GDM1 (cell line): ENCODE measurements at regions not wholly inside any gene's neighbourhood (a gene's known extent, or its start where the extent isn't known, plus 50 kb on each side); places are given as distances from the start of the nearest gene placed in this dataset.

ENCODE experiments used
- DNase-seq: peaks from one replicate; lab custom pipeline; 2025; lab: John Stamatoyannopoulos, UW

DNA sequence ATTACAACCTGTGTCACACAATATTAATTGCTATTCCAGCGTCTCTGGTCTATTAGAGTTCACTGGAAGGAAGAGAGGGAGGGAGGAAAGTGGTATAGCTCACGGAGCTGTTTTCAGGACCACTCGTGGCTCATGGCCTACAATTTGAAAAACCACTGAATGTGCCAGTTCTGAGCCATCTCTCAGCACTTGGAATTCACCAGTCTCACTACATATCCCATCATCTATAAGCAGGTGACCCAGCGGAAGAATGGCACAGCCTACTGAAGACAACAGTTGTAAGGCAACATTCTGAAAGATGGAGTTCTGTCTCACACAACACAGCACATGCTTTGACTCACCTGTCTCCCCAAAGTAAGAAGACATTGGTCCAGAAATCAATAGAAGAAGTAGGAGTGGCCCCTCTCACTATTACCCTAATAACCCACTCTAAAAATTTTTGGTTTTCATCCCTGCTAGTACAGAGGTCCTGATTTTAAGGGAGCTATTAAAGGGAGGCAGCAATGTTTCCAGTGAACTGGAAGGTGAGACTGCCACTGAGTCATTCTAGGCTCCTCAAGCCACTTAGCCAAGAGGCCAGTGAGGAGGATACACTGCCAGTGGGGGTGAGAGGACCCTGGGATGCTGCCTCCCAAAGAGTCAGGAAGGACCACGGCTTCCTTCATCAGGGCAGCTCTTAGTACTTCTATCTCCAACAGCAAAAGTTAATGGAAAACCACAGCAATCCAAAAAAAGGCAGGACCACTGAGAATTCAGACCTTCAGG lies 50.0 kb upstream of the DOCK9 start:
- DNase-seq, result no peak

DNA sequence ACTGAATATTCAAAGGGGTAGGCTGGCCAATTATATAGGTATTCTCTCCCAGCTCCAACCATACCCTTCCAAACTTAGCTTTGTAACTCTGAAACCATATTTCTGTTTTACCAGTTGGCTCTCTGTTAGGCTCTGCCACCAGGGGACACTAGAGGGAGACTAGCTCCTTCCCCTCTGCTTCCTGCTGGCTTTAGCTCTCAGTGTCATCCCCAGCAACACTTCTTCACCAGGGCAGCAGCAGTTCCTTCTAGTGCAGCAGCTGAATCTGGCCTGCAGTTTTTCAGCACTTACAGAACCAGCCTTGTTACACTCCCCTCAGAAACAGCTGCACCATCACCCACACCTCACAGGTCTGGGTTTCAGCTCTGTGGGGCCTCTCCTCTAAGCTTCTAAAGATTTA lies 51.0 kb upstream of the DOCK9 start:
- DNase-seq, result no peak

DNA sequence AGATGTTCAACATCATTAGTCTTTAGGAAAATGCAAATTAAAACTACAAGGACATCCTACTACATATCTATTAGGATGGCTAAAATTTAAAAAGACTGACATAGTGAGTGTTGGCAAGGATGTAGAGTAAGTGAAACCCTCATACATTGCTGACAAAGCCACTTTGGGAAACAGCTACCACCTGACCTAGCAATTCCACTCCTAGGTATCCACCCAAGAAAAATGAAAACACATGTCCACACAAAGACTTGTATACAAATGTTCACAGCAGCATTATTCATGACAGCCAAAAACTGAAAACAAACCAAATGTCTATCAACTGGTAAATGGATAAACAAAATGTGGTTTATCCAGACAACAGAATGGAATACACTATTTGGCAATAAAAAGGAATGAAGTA lies 51.7 kb upstream of the DOCK9 start:
- no peak for DNase-seq

DNA sequence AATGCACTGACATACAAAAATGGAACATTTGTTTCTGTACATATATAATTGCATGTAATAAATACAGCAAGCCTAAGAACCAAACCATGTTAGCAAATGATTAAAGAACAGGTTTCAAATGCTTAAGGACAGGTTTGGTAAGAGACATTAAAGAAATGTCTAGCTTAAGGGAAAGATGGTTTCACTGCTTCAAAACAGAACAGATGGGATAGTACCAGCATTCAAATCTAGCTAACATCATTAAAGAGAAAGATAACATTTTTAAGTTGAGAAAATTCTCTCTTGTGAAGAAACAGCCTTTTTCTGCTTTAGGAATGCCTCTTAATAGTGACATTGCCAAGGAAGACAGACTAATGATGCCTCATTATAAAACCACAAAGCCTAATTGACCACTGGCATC lies 52.5 kb upstream of the DOCK9 start:
- no peak for DNase-seq

DNA sequence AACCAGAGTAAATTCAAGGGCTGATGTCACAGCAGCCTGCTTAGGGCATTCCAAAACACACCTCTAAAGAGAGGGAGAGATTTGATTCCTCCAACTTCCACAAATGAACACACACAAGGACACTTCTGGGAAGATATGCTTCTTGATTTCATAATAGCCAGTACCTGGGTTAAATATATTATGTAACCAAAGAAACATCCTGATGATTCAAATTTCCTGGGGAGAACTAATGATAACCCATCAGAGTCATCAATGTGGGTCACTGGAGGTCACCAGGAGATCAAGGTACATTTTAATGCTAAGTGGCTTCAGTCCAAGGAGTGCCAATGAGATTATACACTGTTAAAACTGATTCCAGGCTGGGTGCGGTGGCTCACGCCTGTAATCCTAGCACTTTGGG lies 54.0 kb upstream of the DOCK9 start:
- no peak for DNase-seq

GRCh38 chr13:99033814-99034213 lies 56.0 kb upstream of the DOCK9 start:
- no peak for DNase-seq

- DNase-seq, result no peak
Observed at GRCh38 chr13:99034333-99035085, 56.6 kb upstream of the DOCK9 start.

GRCh38 chr13:99035715-99036114 lies 57.9 kb upstream of the DOCK9 start:
- DNase-seq, result no peak

DNA sequence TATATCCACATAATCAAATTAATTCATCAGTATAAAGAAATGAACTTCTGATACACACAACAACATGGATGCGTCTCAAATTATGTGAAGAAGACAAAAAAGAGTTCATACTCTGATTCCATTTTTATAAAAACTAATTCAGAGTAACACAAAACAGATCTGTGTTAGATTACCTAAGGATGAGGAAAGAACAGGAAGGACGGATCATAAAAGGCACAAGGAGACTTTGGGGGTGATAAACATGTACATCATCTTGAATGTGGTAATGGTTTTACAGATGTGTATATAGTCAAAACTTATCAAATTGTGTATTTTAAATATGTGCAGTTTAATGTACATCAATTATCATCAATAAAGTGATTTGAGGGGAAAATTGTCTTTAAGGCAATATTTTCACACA lies 59.9 kb upstream of the DOCK9 start:
- no peak for DNase-seq

- DNase-seq, result no peak
Observed at GRCh38 chr13:99039718-99040280, 61.9 kb upstream of the DOCK9 start.

DNA sequence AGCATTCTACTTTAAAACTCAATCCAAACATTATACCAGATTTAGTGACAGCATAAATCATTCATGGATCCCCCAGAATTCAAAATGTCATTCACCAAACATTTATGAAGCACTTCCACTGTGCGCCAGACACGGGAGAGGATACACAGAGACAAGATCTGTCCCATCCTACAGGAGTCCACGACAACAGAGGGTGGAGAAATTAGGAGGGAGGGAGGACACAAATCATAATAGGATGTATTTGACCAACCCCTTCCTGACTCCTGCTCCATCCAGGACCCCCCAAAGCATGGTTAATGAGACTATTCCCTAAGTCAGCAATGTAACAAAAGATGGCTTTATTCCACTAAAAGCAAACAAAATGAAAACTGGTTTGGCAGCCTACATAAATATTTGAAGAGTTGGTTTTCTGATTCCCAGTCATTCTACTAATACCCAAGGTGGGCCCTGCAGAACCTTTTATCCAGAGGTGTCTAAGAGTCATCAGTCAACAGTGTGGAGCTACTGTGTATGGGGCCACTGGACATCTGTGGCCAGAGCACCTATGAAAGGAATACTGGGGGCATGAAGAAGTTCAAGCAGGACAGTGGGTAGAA lies 62.8 kb upstream of the DOCK9 start:
- no peak for DNase-seq

- DNase-seq, result no peak
Observed at GRCh38 chr13:99041337-99041736, 63.5 kb upstream of the DOCK9 start.

- no peak for DNase-seq
Observed at GRCh38 chr13:99041788-99042187, 63.9 kb upstream of the DOCK9 start.

GRCh38 chr13:99042521-99043250 lies 64.8 kb upstream of the DOCK9 start:
- DNase-seq, result no peak

DNA sequence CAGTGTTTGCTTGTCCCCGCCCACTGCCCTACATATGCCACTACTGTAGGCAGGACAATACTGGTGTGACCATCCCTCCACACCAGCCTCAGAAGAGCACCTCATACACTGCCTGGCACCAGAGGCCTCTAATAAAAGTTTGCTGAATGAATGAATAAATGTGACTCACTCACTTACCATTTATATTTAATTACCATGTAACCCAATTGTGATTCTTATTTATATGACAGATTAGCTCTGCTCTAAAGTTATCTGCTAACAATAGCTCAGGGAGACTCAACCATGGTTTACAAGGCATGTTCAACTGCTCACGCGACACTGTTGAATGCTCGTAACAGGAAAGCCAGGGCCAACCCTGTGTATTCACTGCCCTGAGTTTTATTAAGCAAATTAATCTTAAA lies 66.0 kb upstream of the DOCK9 start:
- no peak for DNase-seq

- DNase-seq, result no peak
Observed at GRCh38 chr13:99044764-99045163, 66.9 kb upstream of the DOCK9 start.

- no peak for DNase-seq
Observed at GRCh38 chr13:99045396-99045795, 67.5 kb upstream of the DOCK9 start.

- no peak for DNase-seq
Observed at GRCh38 chr13:99046851-99047250, 69.0 kb upstream of the DOCK9 start.

DNA sequence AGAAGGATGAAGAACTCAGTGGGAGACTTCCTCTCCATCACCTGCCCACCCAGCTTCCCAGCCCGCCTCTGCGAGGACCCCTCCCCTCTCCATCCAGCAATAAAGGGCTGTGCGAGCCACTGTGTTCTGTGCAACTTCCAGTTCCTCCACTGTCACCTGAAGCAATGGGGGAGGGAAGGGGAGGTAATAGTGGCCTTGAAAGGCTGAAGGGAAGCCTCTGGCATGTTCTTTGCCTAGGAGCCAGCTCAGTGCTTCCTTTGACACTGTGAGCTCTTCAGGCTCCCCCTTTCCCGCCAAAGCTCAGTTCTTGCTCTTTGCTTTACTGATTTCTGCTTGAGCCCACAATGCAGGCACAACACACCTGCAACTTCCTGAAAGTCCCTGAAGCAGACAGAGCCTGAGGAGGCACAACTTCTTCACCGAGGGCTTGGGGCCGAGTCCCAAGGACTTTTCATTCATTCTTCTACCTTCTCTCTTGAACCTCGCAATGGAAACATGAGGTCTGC lies 73.2 kb upstream of the DOCK9 start:
- DNase-seq, result no peak

DNA sequence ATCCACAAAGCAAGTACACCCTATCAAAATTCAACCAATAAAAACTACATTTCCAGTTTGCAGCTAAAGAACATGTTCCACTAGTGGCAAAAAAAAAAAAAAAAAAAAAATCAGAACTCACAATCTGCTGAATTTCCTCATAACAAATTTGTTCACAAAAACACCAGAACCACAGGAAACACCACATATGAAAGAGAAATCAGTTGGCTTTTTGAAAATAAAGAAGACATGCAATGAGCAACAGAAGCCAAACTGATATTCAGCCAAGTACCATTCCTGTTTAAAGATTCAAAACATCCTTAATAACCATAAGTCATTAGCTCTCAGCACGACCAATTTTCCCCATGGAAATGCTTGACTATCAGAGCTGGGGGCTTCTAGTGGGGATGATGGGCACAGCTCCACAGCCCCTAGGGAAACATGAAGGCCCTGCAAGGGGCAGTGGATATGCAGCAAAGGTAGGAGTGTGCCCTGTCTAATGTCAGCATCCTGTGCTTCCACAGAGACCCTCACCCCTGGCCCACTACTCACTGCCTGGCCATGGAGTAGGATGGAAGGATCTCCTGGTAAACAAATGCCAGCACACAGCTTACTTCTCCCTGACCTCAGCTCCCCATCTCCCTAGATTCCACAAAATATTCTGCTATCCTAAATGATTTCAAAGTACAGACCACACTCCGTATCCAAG lies 74.0 kb upstream of the DOCK9 start:
- DNase-seq, result no peak

- DNase-seq, result peak; percentile 15
Observed at GRCh38 chr13:99053636-99054233, 75.9 kb upstream of the DOCK9 start.
